ENCODE measurements at regions not wholly inside any gene's neighbourhood (a gene's known extent, or its start where the extent isn't known, plus 50 kb on each side); places are given as distances from the start of the nearest gene placed in this dataset.
"Not testable (repeated sequence)": the region's sequence is repeated elsewhere in the genome, so short reads cannot be mapped to it uniquely, and the experiment has no call there.

- no peak for TF ChIP-seq CTCF (IDR thresholded peaks at IDR 0.05; ENCODE audit: insufficient read depth, missing control alignments)
- DNase-seq (ENCODE audit: insufficient read length, low spot score) (no peak), FAIRE-seq (peak; percentile 79)
Observed at GRCh38 chr11:49303080-49303479, 94.7 kb upstream of the FOLH1 start.

GRCh38 chr11:49302360-49302759 lies 94.0 kb upstream of the FOLH1 start:
- TF ChIP-seq CTCF (IDR thresholded peaks at IDR 0.05; ENCODE audit: insufficient read depth, missing control alignments): no peak
- FAIRE-seq (no peak), DNase-seq (ENCODE audit: insufficient read length, low spot score) (no peak)

- not testable (repeated sequence) for DNase-seq (ENCODE audit: insufficient read length, low spot score); FAIRE-seq
Observed at GRCh38 chr11:49298017-49298416, 89.6 kb upstream of the FOLH1 start.

- FAIRE-seq; DNase-seq (ENCODE audit: insufficient read length, low spot score): not testable (repeated sequence)
Observed at GRCh38 chr11:49283911-49284310, 75.5 kb upstream of the FOLH1 start.

- not testable (repeated sequence) for FAIRE-seq; DNase-seq (ENCODE audit: insufficient read length, low spot score)
Observed at GRCh38 chr11:49283282-49283681, 74.9 kb upstream of the FOLH1 start.

- DNase-seq (ENCODE audit: insufficient read length, low spot score); FAIRE-seq: not testable (repeated sequence)
Observed at GRCh38 chr11:49282125-49282524, 73.7 kb upstream of the FOLH1 start.

- DNase-seq (ENCODE audit: insufficient read length, low spot score); FAIRE-seq: not testable (repeated sequence)
Observed at GRCh38 chr11:49277951-49278350, 69.5 kb upstream of the FOLH1 start.
